HG03520 (cell line): ENCODE measurements at regions not wholly inside any gene's neighbourhood (a gene's known extent, or its start where the extent isn't known, plus 50 kb on each side); places are given as distances from the start of the nearest gene placed in this dataset.
"Not testable (repeated sequence)": the region's sequence is repeated elsewhere in the genome, so short reads cannot be mapped to it uniquely, and the experiment has no call there.

ENCODE experiments used
- ATAC-seq: cut with Tn5 transposase; IDR thresholded peaks from one replicate; pipeline ENCODE4 v1.9.1; 2021; ENCODE audit warnings: mild to moderate bottlenecking, moderate library complexity; ENCODE audit not compliant: unreplicated experiment

DNA sequence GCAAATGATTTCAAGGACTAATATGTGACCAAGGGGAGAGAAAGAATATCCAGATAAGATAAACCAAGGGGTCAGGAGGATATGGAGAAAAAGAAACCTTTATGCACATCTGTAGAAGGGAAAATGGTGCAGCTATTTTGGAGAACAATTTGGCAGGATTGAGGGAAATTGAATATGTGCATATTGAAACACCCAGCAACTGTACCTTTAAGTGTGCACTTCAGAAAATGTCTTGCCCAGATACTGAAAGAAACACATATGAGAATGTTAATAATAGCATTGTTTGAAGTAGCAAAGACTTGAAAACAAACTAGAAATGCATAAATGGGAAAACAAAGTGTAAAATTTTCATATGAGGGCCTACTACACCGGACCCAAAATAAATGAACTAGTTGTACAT lies 599.6 kb downstream of the PSAT1 start:
- ATAC-seq, result no peak

DNA sequence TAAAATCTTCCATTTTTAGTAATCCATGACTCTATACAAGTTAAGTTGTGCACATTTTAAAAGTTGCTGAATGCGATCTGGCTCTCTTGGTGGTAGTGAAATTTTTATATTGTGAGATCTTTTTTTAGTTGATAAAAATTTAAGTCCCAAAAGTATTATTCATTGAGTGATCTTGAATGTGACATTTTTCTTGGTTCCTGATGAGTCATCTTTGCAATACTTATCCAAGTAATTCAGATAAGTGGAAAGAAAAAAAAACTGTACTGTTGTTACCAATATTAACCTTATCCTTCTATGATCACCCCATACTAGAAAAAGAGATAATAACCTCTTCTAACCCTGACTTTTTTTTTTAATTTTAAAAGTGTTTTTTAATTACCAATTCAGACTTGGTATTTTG lies 601.3 kb downstream of the PSAT1 start:
- ATAC-seq, result no peak

GRCh38 chr9:78899006-78899405 lies 602.1 kb downstream of the PSAT1 start:
- ATAC-seq, result no peak

- no peak for ATAC-seq
Observed at GRCh38 chr9:78900500-78900899, 603.6 kb downstream of the PSAT1 start.

- no peak for ATAC-seq
Observed at GRCh38 chr9:78902051-78902450, 605.1 kb downstream of the PSAT1 start.

GRCh38 chr9:78903581-78903980 lies 606.7 kb downstream of the PSAT1 start:
- ATAC-seq, result no peak

DNA sequence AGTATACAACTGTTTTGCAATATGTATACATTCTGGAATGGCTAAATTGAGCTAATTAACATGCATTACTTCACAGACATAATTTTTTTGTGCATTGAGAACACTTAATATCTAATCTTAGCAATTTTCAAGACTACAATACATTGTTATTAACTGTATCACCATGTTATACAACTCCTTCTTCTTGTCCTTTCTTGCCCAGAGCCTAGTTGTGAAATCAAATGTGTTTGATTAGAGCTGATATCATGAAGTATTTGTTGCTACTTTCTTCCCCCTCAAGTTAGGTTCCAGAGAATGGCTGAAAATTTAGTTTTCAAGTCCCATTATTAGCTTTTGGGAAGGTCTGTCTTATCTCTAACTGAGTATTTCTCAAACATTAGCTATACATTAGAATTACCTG lies 607.8 kb downstream of the PSAT1 start:
- no peak for ATAC-seq

DNA sequence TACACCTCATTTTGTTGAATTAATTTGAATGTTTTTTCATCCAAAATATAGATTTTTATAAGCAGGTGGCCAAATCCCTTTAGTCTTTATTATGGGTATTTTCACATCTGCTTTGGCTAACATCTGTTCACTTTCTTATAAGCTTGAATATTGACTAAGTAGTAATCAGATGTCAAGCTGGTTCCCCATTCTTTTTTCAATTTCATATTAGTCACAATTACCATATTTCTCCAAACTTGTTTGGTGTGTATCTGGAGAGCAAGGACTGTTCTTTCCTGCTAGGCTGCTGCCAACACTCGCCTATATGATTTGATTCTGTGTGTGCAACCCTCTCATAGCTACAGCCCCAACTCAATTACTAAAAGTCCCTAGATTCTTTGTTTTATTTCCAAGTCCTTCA lies 608.5 kb downstream of the PSAT1 start:
- no peak for ATAC-seq

- no peak for ATAC-seq
Observed at GRCh38 chr9:78905986-78906755, 609.2 kb downstream of the PSAT1 start.

DNA sequence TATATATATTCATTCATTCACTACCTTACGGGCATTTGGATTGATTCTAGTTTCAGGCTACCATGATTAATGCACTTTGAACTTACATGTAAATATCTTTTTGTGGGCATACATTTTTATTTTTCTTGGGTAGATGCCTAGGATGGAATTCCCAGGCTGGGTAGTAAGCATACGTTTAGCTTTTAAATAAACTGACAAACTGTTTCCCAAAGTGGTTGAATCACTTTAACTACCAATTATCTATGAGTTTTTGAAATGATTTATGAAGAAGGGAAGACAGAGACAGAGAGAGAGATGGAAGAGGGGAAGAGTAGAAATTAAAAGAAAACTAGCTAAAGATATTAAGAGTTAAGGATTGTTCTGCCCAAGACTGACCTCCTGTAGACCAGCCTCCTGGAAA lies 612.6 kb downstream of the PSAT1 start:
- no peak for ATAC-seq

- ATAC-seq, result not testable (repeated sequence)
Observed at GRCh38 chr9:78916884-78917283, 620.0 kb downstream of the PSAT1 start.

DNA sequence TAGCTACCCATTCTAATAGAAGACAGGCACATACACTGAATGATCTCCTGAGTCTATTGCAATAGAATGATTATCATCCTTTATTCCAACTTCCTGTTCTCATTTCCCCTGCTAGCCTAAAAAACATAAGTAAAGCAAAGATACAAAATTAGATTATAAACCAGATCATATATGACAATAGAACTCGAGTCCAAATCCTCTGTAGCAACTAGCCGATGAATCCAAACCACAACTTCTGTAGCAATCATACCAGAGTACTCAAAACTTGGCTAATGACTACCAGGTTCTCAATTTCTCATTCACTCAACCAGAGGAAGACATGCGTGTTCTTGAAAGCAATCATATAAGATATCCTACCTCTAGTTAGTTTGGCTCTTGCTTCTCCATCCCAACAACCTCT lies 622.1 kb downstream of the PSAT1 start:
- ATAC-seq, result no peak

DNA sequence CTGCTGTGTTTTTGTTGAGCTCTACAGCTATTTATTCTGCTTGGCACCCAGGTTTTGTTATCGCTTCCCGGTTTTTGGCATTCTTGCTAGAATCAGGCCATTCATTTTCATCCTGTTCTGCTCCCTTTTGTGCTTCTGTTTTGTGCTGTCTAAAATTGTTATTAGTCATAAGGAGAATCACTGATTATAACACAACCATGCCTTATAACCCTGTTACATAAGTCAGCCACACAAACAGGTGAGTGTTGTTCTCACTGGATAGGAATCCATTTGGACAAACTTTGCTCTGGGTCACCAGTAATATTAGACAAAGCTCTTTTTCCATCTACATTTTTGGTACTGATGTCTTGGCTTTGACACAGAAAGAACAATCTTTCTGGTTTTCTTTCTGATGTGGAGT lies 622.8 kb downstream of the PSAT1 start:
- no peak for ATAC-seq

DNA sequence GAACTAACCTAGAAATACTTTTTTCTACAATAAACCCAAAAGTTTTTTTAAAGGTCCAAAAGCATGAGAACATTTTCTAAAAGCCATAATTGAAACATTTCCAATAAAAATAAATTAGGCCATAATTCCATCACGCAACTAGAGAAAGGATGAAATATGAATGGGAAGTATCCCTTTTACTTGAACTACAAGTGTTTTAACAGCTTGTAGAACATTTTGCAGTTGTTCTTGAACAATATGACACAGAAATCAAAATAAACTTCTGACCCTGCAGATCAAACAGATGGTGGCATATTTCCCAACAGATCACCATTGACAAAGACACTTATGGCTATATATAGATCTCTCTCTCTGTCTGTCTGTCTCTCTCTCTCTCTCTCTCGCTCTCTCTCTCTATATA lies 624.4 kb downstream of the PSAT1 start:
- no peak for ATAC-seq

- no peak for ATAC-seq
Observed at GRCh38 chr9:78923966-78924659, 627.2 kb downstream of the PSAT1 start.

DNA sequence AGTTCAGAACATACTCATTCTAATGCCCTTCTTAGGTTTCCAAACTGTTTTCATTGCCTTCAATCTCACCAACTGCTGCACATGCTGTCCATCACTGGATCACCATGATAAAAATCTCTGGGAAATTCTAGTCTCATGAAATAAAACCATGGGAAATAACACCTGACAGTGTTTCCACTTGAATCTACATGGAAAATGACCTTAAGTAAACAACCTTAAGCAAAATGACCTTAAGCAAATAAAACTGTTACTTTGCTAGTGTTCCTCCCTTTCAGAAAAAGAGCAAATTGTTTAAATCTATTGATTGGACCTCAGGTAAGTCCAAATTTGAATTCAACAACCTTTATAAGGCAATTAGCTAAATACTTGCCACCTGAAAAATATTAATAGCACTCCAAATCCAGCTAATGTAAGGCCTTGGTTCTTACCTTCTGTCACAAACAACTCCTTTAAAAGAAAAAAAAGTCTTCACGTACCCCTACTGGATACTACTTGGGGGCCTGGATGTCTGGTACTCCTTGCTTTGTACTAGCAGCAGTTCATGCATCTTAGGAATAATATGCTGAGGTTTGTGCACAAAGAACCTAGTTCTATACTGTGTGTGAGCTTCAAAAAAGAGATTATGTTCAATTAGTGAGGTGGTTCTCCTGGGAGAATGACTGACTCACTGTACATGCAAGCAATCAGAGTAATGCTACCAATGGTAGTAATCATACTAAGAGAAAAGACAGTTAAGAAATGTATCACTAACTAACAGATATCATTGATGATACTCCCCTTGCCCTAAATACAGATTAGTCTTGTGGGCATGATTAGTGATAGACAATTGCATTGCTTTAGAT lies 630.4 kb downstream of the PSAT1 start:
- no peak for ATAC-seq

- ATAC-seq, result no peak
Observed at GRCh38 chr9:78928625-78929405, 631.9 kb downstream of the PSAT1 start.

DNA sequence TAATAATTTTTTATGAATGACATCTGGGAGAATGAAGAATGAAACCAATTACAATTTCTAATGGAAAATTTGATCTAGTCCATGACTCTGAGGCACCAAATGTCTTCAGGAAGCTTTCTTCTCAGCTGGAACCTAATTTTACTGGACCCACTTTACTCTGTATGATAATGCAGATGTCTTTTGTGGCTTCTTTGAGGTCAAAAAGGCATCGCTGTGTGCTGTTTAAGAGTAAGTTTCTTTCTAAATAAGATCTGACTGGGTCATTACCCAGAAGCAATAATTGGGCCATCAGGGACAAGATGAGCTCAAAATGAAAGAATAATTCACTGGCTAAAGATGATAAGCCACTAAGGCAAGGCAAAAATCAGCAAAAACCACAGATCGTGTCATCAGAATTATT lies 633.4 kb downstream of the PSAT1 start:
- ATAC-seq, result no peak

- no peak for ATAC-seq
Observed at GRCh38 chr9:78932849-78933627, 636.1 kb downstream of the PSAT1 start.

GRCh38 chr9:78934880-78935279 lies 636.9 kb upstream of the TLE4 start:
- no peak for ATAC-seq
